ENCODE measurements at regions not wholly inside any gene's neighbourhood (a gene's known extent, or its start where the extent isn't known, plus 50 kb on each side); places are given as distances from the start of the nearest gene placed in this dataset.

- TF ChIP-seq, protein P1, sequence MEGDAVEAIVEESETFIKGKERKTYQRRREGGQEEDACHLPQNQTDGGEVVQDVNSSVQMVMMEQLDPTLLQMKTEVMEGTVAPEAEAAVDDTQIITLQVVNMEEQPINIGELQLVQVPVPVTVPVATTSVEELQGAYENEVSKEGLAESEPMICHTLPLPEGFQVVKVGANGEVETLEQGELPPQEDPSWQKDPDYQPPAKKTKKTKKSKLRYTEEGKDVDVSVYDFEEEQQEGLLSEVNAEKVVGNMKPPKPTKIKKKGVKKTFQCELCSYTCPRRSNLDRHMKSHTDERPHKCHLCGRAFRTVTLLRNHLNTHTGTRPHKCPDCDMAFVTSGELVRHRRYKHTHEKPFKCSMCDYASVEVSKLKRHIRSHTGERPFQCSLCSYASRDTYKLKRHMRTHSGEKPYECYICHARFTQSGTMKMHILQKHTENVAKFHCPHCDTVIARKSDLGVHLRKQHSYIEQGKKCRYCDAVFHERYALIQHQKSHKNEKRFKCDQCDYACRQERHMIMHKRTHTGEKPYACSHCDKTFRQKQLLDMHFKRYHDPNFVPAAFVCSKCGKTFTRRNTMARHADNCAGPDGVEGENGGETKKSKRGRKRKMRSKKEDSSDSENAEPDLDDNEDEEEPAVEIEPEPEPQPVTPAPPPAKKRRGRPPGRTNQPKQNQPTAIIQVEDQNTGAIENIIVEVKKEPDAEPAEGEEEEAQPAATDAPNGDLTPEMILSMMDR (conservative IDR thresholded peaks at IDR 0.05) = no peak
- no peak for TF ChIP-seq ZFX (IDR thresholded peaks at IDR 0.05)
These were observed 232.0 kb upstream of the PMEPA1 start for GRCh38 chr20:57941604-57942381.
